Astrocyte (in vitro differentiated cells and primary cell): ENCODE measurements at regions not wholly inside any gene's neighbourhood (a gene's known extent, or its start where the extent isn't known, plus 50 kb on each side); places are given as distances from the start of the nearest gene placed in this dataset.

Experiments used
- DNase-seq: peaks from one replicate; pipeline ENCODE4 v3.0.0-alpha.2; 2010; ENCODE audit warnings: low read depth
- FAIRE-seq: peaks from 2 replicates; lab custom pipeline; 2011; peaks lifted over from hg19 to GRCh38; lab: Jason Lieb, UNC
- H2AFZ ChIP-seq: 2 replicates; pipeline ENCODE4 v1.6.0; 2012; ENCODE audit warnings: low read depth, low read length, inconsistent platforms
- H3K27ac ChIP-seq: 2 replicates; pipeline ENCODE4 v1.5.1; 2011; ENCODE audit warnings: low read depth, low read length, inconsistent platforms
- H3K27me3 ChIP-seq: 2 replicates; pipeline ENCODE4 v1.6.0; 2011; ENCODE audit warnings: low read length, inconsistent platforms; ENCODE audit not compliant: insufficient read depth
- H3K36me3 ChIP-seq: 2 replicates; pipeline ENCODE4 v1.5.1; 2011; ENCODE audit warnings: low read length, inconsistent platforms; ENCODE audit not compliant: insufficient read depth
- H3K4me1 ChIP-seq: 2 replicates; pipeline ENCODE4 v1.5.1; 2011; ENCODE audit warnings: low read length, inconsistent platforms; ENCODE audit not compliant: insufficient read depth
- H3K4me2 ChIP-seq: 2 replicates; pipeline ENCODE4 v1.6.0; 2012; ENCODE audit warnings: low read length, inconsistent platforms
- H3K4me3 ChIP-seq: 2 replicates; pipeline ENCODE4 v1.5.1; 2011; ENCODE audit warnings: low read depth, mild to moderate bottlenecking, low read length, inconsistent platforms; ENCODE audit not compliant: insufficient read depth
- H3K79me2 ChIP-seq: 2 replicates; pipeline ENCODE4 v1.6.0; 2012; ENCODE audit warnings: mild to moderate bottlenecking, low read length, inconsistent platforms; ENCODE audit not compliant: insufficient read depth
- H3K9ac ChIP-seq: 2 replicates; pipeline ENCODE4 v1.6.0; 2012; ENCODE audit warnings: mild to moderate bottlenecking, low read length, inconsistent platforms
- H3K9me3 ChIP-seq: 2 replicates; pipeline ENCODE4 v1.5.1; 2012; ENCODE audit warnings: low read depth, mild to moderate bottlenecking, low read length, inconsistent platforms; ENCODE audit not compliant: insufficient read depth
- H4K20me1 ChIP-seq: 2 replicates; pipeline ENCODE4 v1.6.0; 2012; ENCODE audit warnings: low read length, inconsistent platforms; ENCODE audit not compliant: insufficient read depth
- H3K27ac Mint-ChIP-seq: one replicate; pipeline ENCODE4 v1.8.0; 2021; ENCODE audit warnings: mild to moderate bottlenecking, mixed read lengths; ENCODE audit not compliant: unreplicated experiment
- H3K27me3 Mint-ChIP-seq: one replicate; pipeline ENCODE4 v1.8.0; 2021; ENCODE audit warnings: low read depth, mixed read lengths; ENCODE audit not compliant: unreplicated experiment
- H3K36me3 Mint-ChIP-seq: one replicate; pipeline ENCODE4 v1.8.0; 2021; ENCODE audit warnings: low read depth, mixed read lengths; ENCODE audit not compliant: unreplicated experiment
- H3K4me1 Mint-ChIP-seq: one replicate; pipeline ENCODE4 v1.8.0; 2021; ENCODE audit warnings: low read depth, mixed read lengths; ENCODE audit not compliant: unreplicated experiment
- H3K4me3 Mint-ChIP-seq: one replicate; pipeline ENCODE4 v1.8.0; 2021; ENCODE audit warnings: mild to moderate bottlenecking, moderate library complexity, mixed read lengths; ENCODE audit not compliant: unreplicated experiment
- H3K9me3 Mint-ChIP-seq: one replicate; pipeline ENCODE4 v1.8.0; 2021; ENCODE audit warnings: mild to moderate bottlenecking, mixed read lengths; ENCODE audit not compliant: unreplicated experiment
- EZH2 ChIP-seq: IDR thresholded peaks from 2 replicates; pipeline ENCODE4 v1.6.1; 2012; ENCODE audit warnings: mild to moderate bottlenecking, low read length, inconsistent platforms; ENCODE audit not compliant: insufficient read depth
- TF ChIP-seq, protein P1 (sequence below): IDR thresholded peaks from 2 replicates; pipeline ENCODE4 v1.5.1; 2011; ENCODE audit warnings: low read depth, mild to moderate bottlenecking, inconsistent platforms, low read length, moderate library complexity; ENCODE audit not compliant: insufficient read depth

DNA sequence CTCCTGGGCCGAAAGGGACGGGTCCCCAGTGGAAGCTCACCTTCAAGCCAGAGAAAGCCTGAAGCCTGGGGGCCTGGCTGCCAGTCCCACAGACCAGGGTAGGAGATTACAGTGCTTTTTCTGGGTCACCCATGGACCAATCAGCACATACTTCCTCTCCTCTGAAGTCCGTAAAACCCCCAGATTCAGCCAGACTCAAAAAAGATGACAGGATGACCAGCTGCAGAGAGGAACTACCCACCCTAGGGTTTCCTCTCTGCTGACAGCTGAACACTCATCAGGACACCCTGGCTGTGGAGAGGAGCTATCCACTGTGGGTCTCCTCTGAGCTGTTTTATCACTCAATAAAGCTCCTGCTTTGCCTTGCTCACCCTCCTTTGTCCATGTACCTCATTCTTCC, 78.0 kb downstream of the SAMD9 start:
- DNase-seq (no peak), FAIRE-seq (no peak)
- H3K27me3 ChIP-seq, result no peaks in the 10 kb centered on the region
- Mint-ChIP-seq H3K4me1 (peaks cover 20% of the 10 kb centered on the region), H3K27ac (no peak overlapping the region), H3K36me3 (no peaks in the 10 kb centered on the region), H3K9me3 (no peaks in the 10 kb centered on the region), H3K27me3 (no peaks in the 10 kb centered on the region), H3K4me3 (no peak overlapping the region)
- no peak overlapping the region for H3K27ac ChIP-seq
- no peaks in the 10 kb centered on the region for H3K79me2 ChIP-seq
- H4K20me1 ChIP-seq, result no peaks in the 10 kb centered on the region
- H3K4me1 ChIP-seq, result peaks cover 19% of the 10 kb centered on the region
- no peak overlapping the region for H3K4me2 ChIP-seq
- H3K9ac ChIP-seq, result no peak overlapping the region
- H3K4me3 ChIP-seq, result no peak overlapping the region
- TF ChIP-seq, protein P1, sequence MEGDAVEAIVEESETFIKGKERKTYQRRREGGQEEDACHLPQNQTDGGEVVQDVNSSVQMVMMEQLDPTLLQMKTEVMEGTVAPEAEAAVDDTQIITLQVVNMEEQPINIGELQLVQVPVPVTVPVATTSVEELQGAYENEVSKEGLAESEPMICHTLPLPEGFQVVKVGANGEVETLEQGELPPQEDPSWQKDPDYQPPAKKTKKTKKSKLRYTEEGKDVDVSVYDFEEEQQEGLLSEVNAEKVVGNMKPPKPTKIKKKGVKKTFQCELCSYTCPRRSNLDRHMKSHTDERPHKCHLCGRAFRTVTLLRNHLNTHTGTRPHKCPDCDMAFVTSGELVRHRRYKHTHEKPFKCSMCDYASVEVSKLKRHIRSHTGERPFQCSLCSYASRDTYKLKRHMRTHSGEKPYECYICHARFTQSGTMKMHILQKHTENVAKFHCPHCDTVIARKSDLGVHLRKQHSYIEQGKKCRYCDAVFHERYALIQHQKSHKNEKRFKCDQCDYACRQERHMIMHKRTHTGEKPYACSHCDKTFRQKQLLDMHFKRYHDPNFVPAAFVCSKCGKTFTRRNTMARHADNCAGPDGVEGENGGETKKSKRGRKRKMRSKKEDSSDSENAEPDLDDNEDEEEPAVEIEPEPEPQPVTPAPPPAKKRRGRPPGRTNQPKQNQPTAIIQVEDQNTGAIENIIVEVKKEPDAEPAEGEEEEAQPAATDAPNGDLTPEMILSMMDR, result no peak
- TF ChIP-seq EZH2, result no peak
- no peak overlapping the region for H2AFZ ChIP-seq
- no peaks in the 10 kb centered on the region for H3K36me3 ChIP-seq
- H3K9me3 ChIP-seq, result no peaks in the 10 kb centered on the region

DNA sequence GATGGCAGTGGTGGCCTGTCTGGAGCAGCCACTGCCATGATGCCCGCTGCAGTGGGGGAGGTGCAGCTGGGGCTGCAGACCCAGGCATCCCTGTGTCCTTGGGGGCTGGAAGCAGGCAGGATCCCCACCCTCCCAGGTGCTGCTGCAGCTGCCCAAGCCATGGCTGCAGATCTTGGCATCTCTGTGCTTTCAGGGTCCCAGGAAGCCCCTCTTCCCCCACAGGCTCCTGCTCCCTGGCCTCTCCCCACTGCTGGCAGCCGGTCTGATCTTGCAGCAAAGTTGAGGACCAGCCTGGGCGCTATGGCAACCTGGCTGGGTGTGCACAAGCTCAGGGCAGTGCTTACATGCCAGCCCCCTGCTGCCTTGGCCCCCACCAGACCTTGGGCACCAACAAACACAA, 78.5 kb downstream of the SAMD9 start:
- Mint-ChIP-seq H3K27me3 (no peaks in the 10 kb centered on the region), H3K9me3 (peaks cover 1% of the 10 kb centered on the region), H3K27ac (no peak overlapping the region), H3K4me3 (no peak overlapping the region), H3K4me1 (peaks cover 16% of the 10 kb centered on the region), H3K36me3 (no peaks in the 10 kb centered on the region)
- TF ChIP-seq, protein P1, result no peak
- no peak for TF ChIP-seq EZH2
- H3K36me3 ChIP-seq, result no peaks in the 10 kb centered on the region
- H3K27ac ChIP-seq, result no peak overlapping the region
- no peak overlapping the region for H3K9ac ChIP-seq
- no peaks in the 10 kb centered on the region for H4K20me1 ChIP-seq
- H3K9me3 ChIP-seq, result no peaks in the 10 kb centered on the region
- no peaks in the 10 kb centered on the region for H3K27me3 ChIP-seq
- no peaks in the 10 kb centered on the region for H3K79me2 ChIP-seq
- no peak overlapping the region for H3K4me2 ChIP-seq
- DNase-seq (no peak), FAIRE-seq (no peak)
- no peak overlapping the region for H3K4me3 ChIP-seq
- H2AFZ ChIP-seq, result no peak overlapping the region
- H3K4me1 ChIP-seq, result peaks cover 17% of the 10 kb centered on the region

DNA sequence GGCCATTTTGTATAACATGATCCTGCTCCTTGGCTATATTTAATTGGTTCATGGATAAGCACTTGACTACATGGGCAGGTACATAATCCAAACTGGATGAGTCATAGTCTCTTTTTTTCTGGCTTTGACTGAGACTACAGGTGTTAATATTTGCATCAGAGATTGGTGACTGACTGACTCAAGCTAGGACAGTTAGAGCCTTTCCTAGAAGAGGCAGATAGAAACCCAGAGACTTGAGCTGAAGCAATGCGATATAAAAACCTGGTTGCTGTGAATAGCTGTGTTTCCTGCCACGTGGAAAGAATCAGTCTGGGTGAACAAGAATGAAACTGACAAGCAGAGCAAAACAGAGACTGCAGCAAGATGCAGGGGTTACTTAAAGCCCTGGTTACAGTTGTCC, 81.0 kb downstream of the SAMD9 start:
- H3K27me3 ChIP-seq, result no peaks in the 10 kb centered on the region
- no peaks in the 10 kb centered on the region for H3K4me1 ChIP-seq
- no peaks in the 10 kb centered on the region for H3K27me3 Mint-ChIP-seq
- H3K79me2 ChIP-seq, result no peaks in the 10 kb centered on the region
- H3K9me3 Mint-ChIP-seq, result peaks cover 4% of the 10 kb centered on the region
- no peak overlapping the region for H3K4me3 ChIP-seq
- TF ChIP-seq, protein P1, result no peak
- no peak for TF ChIP-seq EZH2
- H4K20me1 ChIP-seq, result no peaks in the 10 kb centered on the region
- H3K4me2 ChIP-seq, result no peak overlapping the region
- H3K4me3 Mint-ChIP-seq, result no peak overlapping the region
- DNase-seq (no peak), FAIRE-seq (no peak)
- H3K4me1 Mint-ChIP-seq, result peaks cover 6% of the 10 kb centered on the region
- no peak overlapping the region for H3K9ac ChIP-seq
- H3K36me3 ChIP-seq, result no peaks in the 10 kb centered on the region
- no peak overlapping the region for H3K27ac Mint-ChIP-seq
- no peaks in the 10 kb centered on the region for H3K9me3 ChIP-seq
- H2AFZ ChIP-seq, result no peak overlapping the region
- H3K36me3 Mint-ChIP-seq, result no peaks in the 10 kb centered on the region
- no peak overlapping the region for H3K27ac ChIP-seq
